GM18502 (cell line): ENCODE measurements at regions not wholly inside any gene's neighbourhood (a gene's known extent, or its start where the extent isn't known, plus 50 kb on each side); places are given as distances from the start of the nearest gene placed in this dataset.

Experiments
- ATAC-seq: cut with Tn5 transposase; IDR thresholded peaks from one replicate; pipeline ENCODE4 v1.9.1; 2021; ENCODE audit warnings: mild to moderate bottlenecking; ENCODE audit not compliant: unreplicated experiment, poor library complexity

- ATAC-seq: no peak
These were observed 67.2 kb downstream of the CEBPB start for GRCh38 chr20:50257860-50258259.

- no peak for ATAC-seq
These were observed 68.3 kb downstream of the CEBPB start for GRCh38 chr20:50258790-50259483.

DNA sequence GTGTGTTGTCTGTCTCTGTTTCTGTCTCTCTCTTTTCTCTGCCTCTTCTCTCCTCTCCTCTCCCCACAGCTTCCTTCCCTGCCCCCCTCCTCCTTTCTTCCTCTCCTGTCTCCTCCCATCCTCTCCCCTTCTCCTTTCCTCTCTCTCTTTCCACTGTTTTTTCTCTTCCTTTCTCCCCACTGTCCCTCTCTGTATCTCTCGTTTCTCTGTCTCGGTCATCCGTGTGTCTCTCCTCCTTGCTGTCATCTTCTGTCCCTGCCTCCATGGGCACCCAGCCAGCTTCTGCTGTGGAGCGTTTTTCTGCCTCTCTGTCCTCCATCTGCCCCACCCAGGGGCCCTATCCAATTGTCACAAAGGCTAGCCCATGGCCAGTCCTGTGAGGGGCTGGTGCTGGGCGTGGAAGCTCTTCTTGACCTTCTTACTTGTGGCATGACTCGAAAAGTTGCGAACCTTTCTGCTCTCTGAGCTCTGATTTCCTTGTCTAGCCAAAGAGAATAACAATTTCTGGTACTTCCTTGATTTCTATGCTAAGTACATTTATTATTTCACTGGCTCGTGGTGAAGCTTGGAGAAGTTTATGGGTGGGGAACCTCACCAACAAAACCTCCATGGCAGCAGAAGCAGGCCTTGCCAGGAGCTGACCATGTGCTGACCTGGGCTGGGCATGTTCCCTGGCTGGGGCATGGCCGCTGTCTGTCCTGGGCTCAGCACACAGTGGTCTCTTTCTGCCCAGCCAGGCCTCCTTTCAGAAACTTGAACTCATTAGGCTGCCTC is 69.3 kb downstream of the CEBPB start:
- ATAC-seq: no peak

DNA sequence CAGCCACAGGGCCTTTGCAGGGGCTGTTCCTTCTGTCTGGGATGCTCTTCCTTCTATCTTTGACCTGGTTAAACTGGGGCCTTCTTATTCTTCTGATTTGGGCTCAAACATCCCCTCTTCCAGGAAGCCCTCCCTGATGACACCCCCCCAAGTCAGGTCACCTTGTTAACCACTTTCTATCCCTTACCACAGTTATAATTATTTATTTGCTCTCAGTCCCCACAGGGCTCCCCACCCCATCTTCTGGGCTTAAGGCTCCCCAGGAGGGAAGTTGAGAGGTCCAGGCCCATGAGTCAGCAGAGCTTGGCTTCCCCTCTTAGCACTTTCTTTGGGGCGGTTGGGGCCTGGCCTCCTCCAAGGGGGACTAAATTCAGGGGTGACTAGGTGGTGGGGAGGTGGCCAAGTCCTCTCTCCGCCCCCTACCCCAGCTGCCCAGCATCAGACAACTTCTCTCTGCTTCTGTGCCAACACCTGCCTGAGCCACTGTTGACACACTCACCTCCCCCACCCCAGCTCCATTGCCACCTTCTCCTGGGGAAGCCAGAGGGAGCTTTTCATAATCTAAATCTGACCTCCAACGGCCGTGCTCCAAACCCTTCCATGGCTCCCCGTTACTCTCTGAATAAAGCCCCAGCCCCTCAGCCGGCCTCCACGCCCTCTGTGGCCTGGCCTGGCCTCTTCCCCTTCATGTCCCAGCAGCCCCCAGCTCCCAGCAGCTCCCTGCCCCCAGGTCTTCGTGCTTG is 70.0 kb downstream of the CEBPB start:
- no peak for ATAC-seq

DNA sequence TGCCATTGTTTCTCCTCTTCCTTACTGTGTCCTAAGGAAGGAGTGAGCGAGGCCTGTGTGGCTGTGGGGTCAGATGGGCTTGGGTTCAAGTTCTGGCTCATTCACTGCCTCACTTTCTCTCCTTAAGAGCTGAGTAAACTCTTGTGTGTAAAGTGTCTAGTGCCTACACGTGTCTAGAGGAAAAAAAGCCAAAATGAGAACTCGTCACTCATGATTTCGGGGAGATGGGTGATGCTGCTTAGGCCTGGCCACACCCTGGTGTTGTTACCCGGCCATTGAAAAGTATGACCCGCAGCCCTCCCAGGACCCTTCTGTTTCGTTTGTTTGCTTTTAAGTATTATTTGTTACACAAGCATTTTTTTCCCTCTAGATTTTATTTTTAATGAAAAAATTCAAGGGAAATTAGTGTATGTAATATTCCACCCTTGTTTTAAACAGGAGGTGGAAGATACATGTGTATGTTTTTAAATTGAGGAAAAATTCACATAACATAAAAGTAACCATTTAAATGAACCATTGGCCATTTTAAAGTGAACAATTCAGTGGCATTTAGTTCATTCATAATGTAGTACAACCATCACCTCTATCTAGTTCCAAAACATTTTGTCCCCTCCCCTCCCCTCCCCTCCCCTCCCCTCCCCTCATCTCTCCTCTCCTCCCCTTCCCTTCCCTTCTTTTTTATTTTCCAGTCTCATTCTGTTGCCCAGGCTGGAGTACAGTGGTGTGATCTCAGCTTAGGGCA is 71.0 kb downstream of the CEBPB start:
- no peak for ATAC-seq

GRCh38 chr20:50263831-50264230 is 73.2 kb downstream of the CEBPB start:
- ATAC-seq: no peak

- ATAC-seq: no peak
These were observed 74.0 kb downstream of the CEBPB start for GRCh38 chr20:50264534-50265145.

GRCh38 chr20:50265245-50265946 is 74.8 kb downstream of the CEBPB start:
- ATAC-seq: no peak

DNA sequence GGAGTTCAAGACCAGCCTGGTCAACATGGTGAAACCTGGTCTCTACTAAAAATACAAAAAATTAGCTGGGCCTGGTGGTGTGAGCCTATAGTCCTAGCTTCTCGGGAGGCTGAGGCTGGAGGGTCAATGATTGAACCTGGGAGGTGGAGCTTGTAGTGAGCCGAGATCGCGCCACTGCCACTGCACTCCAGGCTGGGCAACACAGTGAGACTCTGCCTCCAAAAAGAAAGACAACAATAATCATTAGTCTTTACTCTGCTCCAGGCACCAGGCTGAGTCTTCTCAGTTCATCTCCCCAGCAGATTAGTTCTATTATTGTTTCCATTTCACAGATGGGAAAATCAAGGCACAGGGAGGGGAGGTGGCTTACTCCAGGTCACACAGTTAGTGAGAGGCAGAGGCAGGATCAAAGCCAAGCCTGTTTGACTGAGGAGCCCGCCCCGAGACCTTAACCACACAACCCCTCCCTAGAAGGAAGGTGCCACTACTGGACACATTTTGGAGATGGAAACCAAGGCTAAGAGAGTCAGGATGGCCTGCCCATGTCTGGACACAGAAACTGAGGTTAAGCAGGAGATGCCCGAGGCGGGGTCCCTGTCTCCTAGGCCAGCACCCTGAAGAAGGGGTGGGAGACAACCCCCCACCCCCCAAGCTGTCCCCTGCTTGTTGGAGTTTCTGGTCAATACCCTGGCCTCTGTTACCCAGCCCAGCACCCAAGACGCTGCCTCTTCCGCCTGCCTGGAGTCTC is 75.8 kb downstream of the CEBPB start:
- ATAC-seq: no peak

DNA sequence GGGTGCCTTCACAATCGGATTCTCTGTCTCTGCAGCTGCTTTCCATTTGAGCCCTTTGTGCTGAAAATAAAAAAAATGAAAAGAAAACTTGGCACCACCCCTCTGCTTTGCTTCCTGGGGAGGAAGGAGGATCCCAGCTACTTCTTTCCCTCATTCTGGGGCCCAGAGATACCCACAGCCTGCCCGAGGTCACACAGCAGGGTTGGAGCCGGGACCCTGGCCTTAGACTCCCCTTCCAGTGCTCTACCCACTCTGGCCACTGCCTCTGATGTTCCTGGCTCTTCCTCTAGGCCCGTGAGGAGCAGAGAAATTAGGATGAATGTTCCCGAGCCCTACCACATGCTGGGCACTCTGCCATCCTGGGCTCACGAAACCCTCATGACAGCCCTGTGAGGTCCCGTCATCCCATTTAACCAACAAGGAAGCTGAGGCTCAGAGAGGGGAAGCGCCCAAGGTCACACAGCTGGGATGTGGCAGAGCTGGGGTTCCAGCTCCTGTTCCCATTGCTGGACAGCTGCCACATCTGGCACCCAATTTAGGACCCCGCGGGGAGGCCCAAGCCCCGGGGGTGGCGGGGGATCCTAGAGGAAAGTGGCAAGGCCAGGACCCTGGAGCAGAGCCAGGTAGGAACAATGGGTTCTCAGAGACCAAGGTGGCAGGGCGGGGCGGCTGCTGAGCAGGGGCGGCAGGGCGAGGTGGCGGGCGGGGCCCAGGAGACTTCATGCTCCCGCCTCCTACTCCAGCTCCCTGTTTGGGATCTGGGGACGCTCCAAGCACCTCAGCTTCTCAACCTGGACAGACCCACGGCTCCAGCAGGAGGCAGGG is 76.6 kb downstream of the CEBPB start:
- no peak for ATAC-seq

DNA sequence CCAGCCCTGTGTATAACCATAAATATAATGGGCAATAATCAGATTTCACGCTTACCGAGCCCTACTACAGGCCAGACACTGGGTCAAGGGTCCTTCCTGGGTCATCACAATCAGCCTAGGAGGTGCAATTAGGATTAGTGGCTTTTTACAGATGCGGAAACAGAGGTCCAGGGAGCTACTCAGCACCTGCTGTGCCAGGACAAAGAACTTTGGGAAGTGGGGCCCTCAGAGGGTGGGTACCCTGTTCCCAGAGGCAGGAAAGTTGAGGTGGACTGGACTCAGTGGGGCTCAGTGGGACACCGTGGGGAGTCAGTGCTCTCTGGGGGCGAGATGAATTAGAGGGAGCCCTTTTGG is 77.2 kb downstream of the CEBPB start:
- no peak for ATAC-seq

- no peak for ATAC-seq
These were observed 78.7 kb downstream of the CEBPB start for GRCh38 chr20:50269091-50270033.

- no peak for ATAC-seq
These were observed 79.4 kb downstream of the CEBPB start for GRCh38 chr20:50270034-50270395.

- ATAC-seq: no peak
These were observed 79.9 kb downstream of the CEBPB start for GRCh38 chr20:50270569-50270968.

- no peak for ATAC-seq
These were observed 80.5 kb downstream of the CEBPB start for GRCh38 chr20:50271176-50271575.

- ATAC-seq: no peak
These were observed 81.0 kb downstream of the CEBPB start for GRCh38 chr20:50271612-50272011.
